Endodermal cell (in vitro differentiated cells): ENCODE measurements at regions not wholly inside any gene's neighbourhood (a gene's known extent, or its start where the extent isn't known, plus 50 kb on each side); places are given as distances from the start of the nearest gene placed in this dataset.
A peak's percentile ranks its signal among the peaks of the same experiment; 100 is the strongest.

Source experiments
- DNase-seq: peaks from one replicate; pipeline ENCODE4 v3.0.0-alpha.2; 2017
- H3K27ac ChIP-seq: 2 replicates; pipeline ENCODE4 v1.5.1; 2013; ENCODE audit warnings: mild to moderate bottlenecking, low read depth, low read length, moderate library complexity
- H3K27me3 ChIP-seq: 2 replicates; pipeline ENCODE4 v1.6.1; 2013; ENCODE audit warnings: mild to moderate bottlenecking, low read length, moderate library complexity; ENCODE audit not compliant: insufficient read depth, control insufficient read depth, poor library complexity, severe bottlenecking
- H3K36me3 ChIP-seq: 2 replicates; pipeline ENCODE4 v1.7.0; 2013; ENCODE audit warnings: mild to moderate bottlenecking, low read length, moderate library complexity; ENCODE audit not compliant: control insufficient read depth, insufficient read depth
- H3K4me1 ChIP-seq: one replicate; pipeline ENCODE4 v1.7.0; 2013; ENCODE audit warnings: low read length; ENCODE audit not compliant: control insufficient read depth, insufficient read depth
- H3K4me3 ChIP-seq: 2 replicates; pipeline ENCODE4 v1.5.1; 2013; ENCODE audit warnings: mild to moderate bottlenecking, low read length, moderate library complexity
- H3K9ac ChIP-seq: 2 replicates; pipeline ENCODE4 v1.6.1; 2013; ENCODE audit warnings: mild to moderate bottlenecking, low read length, moderate library complexity; ENCODE audit not compliant: poor library complexity, severe bottlenecking; ENCODE audit errors: extremely low read depth
- H3K9me3 ChIP-seq: 2 replicates; pipeline ENCODE4 v1.6.1; 2013; ENCODE audit warnings: mild to moderate bottlenecking, low read length, moderate library complexity; ENCODE audit not compliant: control insufficient read depth
- H3K27ac Mint-ChIP-seq: 2 replicates; pipeline ENCODE4 v1.8.0; 2020; ENCODE audit warnings: mixed read lengths
- H3K27me3 Mint-ChIP-seq: 2 replicates; pipeline ENCODE4 v1.8.0; 2021; ENCODE audit warnings: mild to moderate bottlenecking, mixed read lengths; ENCODE audit not compliant: insufficient read depth
- H3K36me3 Mint-ChIP-seq: 2 replicates; pipeline ENCODE4 v1.8.0; 2020; ENCODE audit warnings: low read depth, mixed read lengths
- H3K4me1 Mint-ChIP-seq: 2 replicates; pipeline ENCODE4 v1.8.0; 2020; ENCODE audit warnings: mixed read lengths
- H3K4me3 Mint-ChIP-seq: 2 replicates; pipeline ENCODE4 v1.8.0; 2020; ENCODE audit warnings: mild to moderate bottlenecking, moderate library complexity, mixed read lengths
- H3K9me3 Mint-ChIP-seq: 2 replicates; pipeline ENCODE4 v1.8.0; 2020; ENCODE audit warnings: mild to moderate bottlenecking, mixed read lengths
- WGBS, 2 experiments: methylation state at CpG; one replicate each; pipeline versions ENCODE4 v1.1.5 to v1.1.7; 2013; ENCODE audit warnings: missing lambda C conversion rate in 2 of 2, mixed read lengths in 1 of 2; ENCODE audit not compliant: insufficient coverage in 1 of 2, insufficient read length in 1 of 2; 5-methylcytosine and 5-hydroxymethylcytosine counted together
- TF ChIP-seq, protein P1 (sequence below): fragments of 200-600 bp; sonication (generic); conservative IDR thresholded peaks from 2 replicates; pipeline ENCODE4 v1.5.0; 2021; ENCODE audit warnings: antibody characterized with exemption, mild to moderate bottlenecking

DNA sequence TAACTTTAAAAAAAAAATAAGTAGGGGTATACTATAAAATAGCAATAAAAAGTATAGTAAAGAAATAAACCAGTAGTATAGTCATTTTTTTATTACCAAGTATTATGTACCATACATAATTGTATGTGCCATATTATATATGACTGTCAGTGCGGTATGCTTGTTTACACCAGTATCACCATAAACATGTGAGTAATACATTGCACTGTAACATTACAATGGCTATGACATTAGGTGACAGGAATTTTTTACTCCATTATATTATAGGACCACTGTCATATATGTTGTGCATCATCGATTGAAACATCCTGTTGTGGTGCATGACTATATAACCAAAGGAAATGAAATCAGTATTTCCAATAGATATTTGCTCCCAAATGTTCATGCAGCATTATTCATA lies 176.9 kb upstream of the ARHGAP24 start:
- Histone ChIP-seq H3K9ac (no peak overlapping the region), H3K9me3 (no peaks in the 10 kb centered on the region), H3K4me3 (no peak overlapping the region), H3K4me1 (no peaks in the 10 kb centered on the region), H3K27me3 (no peaks in the 10 kb centered on the region), H3K27ac (no peak overlapping the region), H3K36me3 (no peaks in the 10 kb centered on the region)
- Mint-ChIP-seq H3K27me3 (no peaks in the 10 kb centered on the region), H3K9me3 (no peaks in the 10 kb centered on the region), H3K4me1 (peaks cover 4% of the 10 kb centered on the region), H3K27ac (no peak overlapping the region), H3K4me3 (no peak overlapping the region), H3K36me3 (no peaks in the 10 kb centered on the region)
- TF ChIP-seq, protein P1, sequence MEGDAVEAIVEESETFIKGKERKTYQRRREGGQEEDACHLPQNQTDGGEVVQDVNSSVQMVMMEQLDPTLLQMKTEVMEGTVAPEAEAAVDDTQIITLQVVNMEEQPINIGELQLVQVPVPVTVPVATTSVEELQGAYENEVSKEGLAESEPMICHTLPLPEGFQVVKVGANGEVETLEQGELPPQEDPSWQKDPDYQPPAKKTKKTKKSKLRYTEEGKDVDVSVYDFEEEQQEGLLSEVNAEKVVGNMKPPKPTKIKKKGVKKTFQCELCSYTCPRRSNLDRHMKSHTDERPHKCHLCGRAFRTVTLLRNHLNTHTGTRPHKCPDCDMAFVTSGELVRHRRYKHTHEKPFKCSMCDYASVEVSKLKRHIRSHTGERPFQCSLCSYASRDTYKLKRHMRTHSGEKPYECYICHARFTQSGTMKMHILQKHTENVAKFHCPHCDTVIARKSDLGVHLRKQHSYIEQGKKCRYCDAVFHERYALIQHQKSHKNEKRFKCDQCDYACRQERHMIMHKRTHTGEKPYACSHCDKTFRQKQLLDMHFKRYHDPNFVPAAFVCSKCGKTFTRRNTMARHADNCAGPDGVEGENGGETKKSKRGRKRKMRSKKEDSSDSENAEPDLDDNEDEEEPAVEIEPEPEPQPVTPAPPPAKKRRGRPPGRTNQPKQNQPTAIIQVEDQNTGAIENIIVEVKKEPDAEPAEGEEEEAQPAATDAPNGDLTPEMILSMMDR: no peak
- no peak for DNase-seq
- WGBS, 2 experiments: 100% methylated on average over 1 to 2 of the region's 2 CpGs

DNA sequence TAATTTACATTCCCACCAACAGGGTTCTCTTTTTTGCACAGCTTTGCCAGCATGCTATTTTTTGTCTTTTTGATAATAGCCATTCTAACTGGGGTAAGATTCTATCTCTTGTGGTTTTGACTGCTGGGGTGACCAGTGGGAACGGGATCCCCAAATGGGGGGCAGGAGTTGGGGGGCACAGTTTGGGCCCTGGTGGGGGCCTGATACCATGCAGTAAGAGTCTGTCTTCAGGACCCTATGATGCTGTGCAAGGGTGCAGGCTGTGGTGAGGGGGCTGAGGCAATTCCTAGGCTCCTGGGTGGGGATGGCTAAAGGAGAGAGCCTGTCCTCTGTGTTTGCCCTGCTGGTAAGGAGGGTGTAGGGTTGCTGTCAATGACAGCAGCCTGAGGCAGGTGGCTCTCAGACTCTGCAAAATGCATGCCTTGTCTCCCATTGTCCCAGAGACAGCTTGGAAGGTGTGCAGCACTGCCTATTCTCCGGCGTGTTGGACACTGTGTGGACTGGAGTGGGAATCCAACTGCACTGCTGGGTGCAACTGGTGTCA lies 172.7 kb upstream of the ARHGAP24 start:
- no peaks in the 10 kb centered on the region for H3K36me3 ChIP-seq
- peak; percentile 44 for DNase-seq
- no peak overlapping the region for H3K4me3 ChIP-seq
- no peak overlapping the region for H3K9ac ChIP-seq
- Mint-ChIP-seq H3K9me3 (no peaks in the 10 kb centered on the region), H3K27me3 (no peaks in the 10 kb centered on the region), H3K4me3 (no peak overlapping the region), H3K36me3 (no peaks in the 10 kb centered on the region), H3K27ac (no peak overlapping the region), H3K4me1 (peaks cover 13% of the 10 kb centered on the region)
- TF ChIP-seq, protein P1: no peak
- H3K4me1 ChIP-seq: peaks cover 5% of the 10 kb centered on the region
- H3K27ac ChIP-seq: no peak overlapping the region
- H3K9me3 ChIP-seq: no peaks in the 10 kb centered on the region
- H3K27me3 ChIP-seq: no peaks in the 10 kb centered on the region
- WGBS, 2 experiments: 89% methylated on average over 3 of the region's 3 CpGs; no CpG with 5 or more reads in 1 of the 2 experiments

DNA sequence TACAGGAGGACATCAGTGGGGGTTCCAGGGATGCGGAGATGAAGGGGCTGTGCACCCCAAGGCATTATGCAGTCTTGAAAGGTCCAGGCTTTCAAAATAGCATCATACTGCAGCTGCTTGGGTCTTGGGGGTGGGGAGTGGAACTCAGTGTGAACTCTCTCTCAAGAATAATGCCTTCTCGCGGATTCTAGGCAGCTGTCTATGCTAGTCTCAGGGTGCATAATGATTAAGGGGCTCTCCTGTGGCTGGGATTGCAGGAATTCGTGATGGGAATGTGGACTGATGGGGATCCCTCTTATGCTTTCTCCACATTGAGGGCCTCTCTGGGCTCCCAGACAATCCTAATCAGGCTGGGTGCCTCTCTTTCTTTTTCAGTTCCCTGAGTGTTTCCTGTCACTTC lies 172.2 kb upstream of the ARHGAP24 start:
- Mint-ChIP-seq H3K36me3 (no peaks in the 10 kb centered on the region), H3K4me1 (peaks cover 13% of the 10 kb centered on the region), H3K27ac (no peak overlapping the region), H3K4me3 (no peak overlapping the region), H3K9me3 (no peaks in the 10 kb centered on the region), H3K27me3 (no peaks in the 10 kb centered on the region)
- TF ChIP-seq, protein P1: no peak
- Histone ChIP-seq H3K9me3 (no peaks in the 10 kb centered on the region), H3K27me3 (no peaks in the 10 kb centered on the region), H3K4me1 (peaks cover 5% of the 10 kb centered on the region), H3K9ac (no peak overlapping the region), H3K27ac (no peak overlapping the region), H3K36me3 (no peaks in the 10 kb centered on the region), H3K4me3 (no peak overlapping the region)
- 80 to 91% methylated on average over 2 to 4 of the region's 4 CpGs for WGBS, 2 experiments
- peak; percentile 34 for DNase-seq
